Lower leg skin (tissue), 3 donors: ENCODE measurements at regions not wholly inside any gene's neighbourhood (a gene's known extent, or its start where the extent isn't known, plus 50 kb on each side); places are given as distances from the start of the nearest gene placed in this dataset.

Experiments used
- POLR2A ChIP-seq, 2 donors: fragments of 450-650 bp; IDR thresholded peaks; one replicate each; pipeline ENCODE4 v1.6.1; 2016 to 2017; ENCODE audit warnings: antibody characterized with exemption in 2 of 2, mild to moderate bottlenecking in 1 of 2, moderate library complexity in 1 of 2
- TF ChIP-seq, protein P1 (sequence below), 3 donors: fragments of 450-650 bp; IDR thresholded peaks; one replicate each; pipeline ENCODE4 v1.5.1; 2016; ENCODE audit warnings: antibody characterized with exemption in 3 of 3, mild to moderate bottlenecking in 3 of 3, moderate library complexity in 2 of 3

GRCh38 chrX:45540181-45540580 is 339.5 kb upstream of the DIPK2B start:
- TF ChIP-seq, protein P1, sequence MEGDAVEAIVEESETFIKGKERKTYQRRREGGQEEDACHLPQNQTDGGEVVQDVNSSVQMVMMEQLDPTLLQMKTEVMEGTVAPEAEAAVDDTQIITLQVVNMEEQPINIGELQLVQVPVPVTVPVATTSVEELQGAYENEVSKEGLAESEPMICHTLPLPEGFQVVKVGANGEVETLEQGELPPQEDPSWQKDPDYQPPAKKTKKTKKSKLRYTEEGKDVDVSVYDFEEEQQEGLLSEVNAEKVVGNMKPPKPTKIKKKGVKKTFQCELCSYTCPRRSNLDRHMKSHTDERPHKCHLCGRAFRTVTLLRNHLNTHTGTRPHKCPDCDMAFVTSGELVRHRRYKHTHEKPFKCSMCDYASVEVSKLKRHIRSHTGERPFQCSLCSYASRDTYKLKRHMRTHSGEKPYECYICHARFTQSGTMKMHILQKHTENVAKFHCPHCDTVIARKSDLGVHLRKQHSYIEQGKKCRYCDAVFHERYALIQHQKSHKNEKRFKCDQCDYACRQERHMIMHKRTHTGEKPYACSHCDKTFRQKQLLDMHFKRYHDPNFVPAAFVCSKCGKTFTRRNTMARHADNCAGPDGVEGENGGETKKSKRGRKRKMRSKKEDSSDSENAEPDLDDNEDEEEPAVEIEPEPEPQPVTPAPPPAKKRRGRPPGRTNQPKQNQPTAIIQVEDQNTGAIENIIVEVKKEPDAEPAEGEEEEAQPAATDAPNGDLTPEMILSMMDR (IDR thresholded peaks at IDR 0.05): no peak
- TF ChIP-seq POLR2A (IDR thresholded peaks at IDR 0.05): no peak
